Lower leg skin (tissue), 3 donors: ENCODE measurements at regions not wholly inside any gene's neighbourhood (a gene's known extent, or its start where the extent isn't known, plus 50 kb on each side); places are given as distances from the start of the nearest gene placed in this dataset.

Source experiments
- CTCF ChIP-seq, 3 donors: fragments of 450-650 bp; IDR thresholded peaks; one replicate each; pipeline ENCODE4 v1.5.1; 2016; ENCODE audit warnings: antibody characterized with exemption in 3 of 3, mild to moderate bottlenecking in 3 of 3, moderate library complexity in 2 of 3
- POLR2A ChIP-seq, 2 donors: fragments of 450-650 bp; IDR thresholded peaks; one replicate each; pipeline ENCODE4 v1.6.1; 2016 to 2017; ENCODE audit warnings: antibody characterized with exemption in 2 of 2, mild to moderate bottlenecking in 1 of 2, moderate library complexity in 1 of 2

- TF ChIP-seq CTCF (IDR thresholded peaks at IDR 0.05) = no peak
- no peak for TF ChIP-seq POLR2A (IDR thresholded peaks at IDR 0.05)
Observed at GRCh38 chr7:67631476-67631875, 634.8 kb downstream of the TYW1 start.
